Lower lobe of right lung (tissue), 2 donors: ENCODE measurements at regions not wholly inside any gene's neighbourhood (a gene's known extent, or its start where the extent isn't known, plus 50 kb on each side); places are given as distances from the start of the nearest gene placed in this dataset.
"Not testable (repeated sequence)": the region's sequence is repeated elsewhere in the genome, so short reads cannot be mapped to it uniquely, and the experiment has no call there.

Experiments
- ATAC-seq, 2 donors: fragments of 200-7000 bp; cut with Tn5 transposase; one replicate each; pipeline ENCODE4 v1.9.1; 2020 to 2022; ENCODE audit warnings: mild to moderate bottlenecking in 2 of 2, moderate library complexity in 2 of 2
- DNase-seq: peaks from one replicate; pipeline ENCODE4 v3.0.0-alpha.2; 2020
- H3K27ac ChIP-seq: fragments of 200-600 bp; one replicate; pipeline ENCODE4 v1.8.0; 2022
- H3K27me3 ChIP-seq: fragments of 200-600 bp; one replicate; pipeline ENCODE4 v1.8.0; 2022; ENCODE audit warnings: low read depth
- H3K36me3 ChIP-seq: fragments of 200-600 bp; one replicate; pipeline ENCODE4 v1.8.0; 2022; ENCODE audit warnings: mild to moderate bottlenecking
- H3K4me1 ChIP-seq: fragments of 200-600 bp; one replicate; pipeline ENCODE4 v1.8.0; 2022
- H3K4me3 ChIP-seq: fragments of 200-600 bp; one replicate; pipeline ENCODE4 v1.8.0; 2022; ENCODE audit warnings: mild to moderate bottlenecking
- H3K9me3 ChIP-seq: fragments of 200-600 bp; one replicate; pipeline ENCODE4 v1.8.0; 2022
- CTCF ChIP-seq: fragments of 200-600 bp; IDR thresholded peaks from one replicate; pipeline ENCODE4 v1.8.0; 2022; ENCODE audit warnings: antibody characterized with exemption, mild to moderate bottlenecking
- intact Hi-C: fragments of 100-400 bp; cut with DNase I; formaldehyde crosslinking; loops from one replicate; pipeline ENCODE4 v1.11.0; 2022
- donor health status: DM: no; HTN: yes; CAD: no; lungs with severe emphysema.

GRCh38 chr4:162866565-162866964 is 300.1 kb downstream of the NAF1 start:
- intact Hi-C loops: no loop called here
- H3K9me3 ChIP-seq: no peaks in the 10 kb centered on the region
- no peak overlapping the region for H3K27ac ChIP-seq
- no peak overlapping the region for H3K4me3 ChIP-seq
- no peaks in the 10 kb centered on the region for H3K27me3 ChIP-seq
- DNase-seq (no peak), ATAC-seq (no peak)
- no peak for TF ChIP-seq CTCF
- no peaks in the 10 kb centered on the region for H3K36me3 ChIP-seq
- H3K4me1 ChIP-seq: no peaks in the 10 kb centered on the region

- no peak for DNase-seq
- no peak for ATAC-seq
- Histone ChIP-seq H3K27ac (no peak overlapping the region), H3K4me1 (no peaks in the 10 kb centered on the region), H3K36me3 (no peaks in the 10 kb centered on the region), H3K9me3 (no peaks in the 10 kb centered on the region), H3K27me3 (no peaks in the 10 kb centered on the region), H3K4me3 (no peak overlapping the region)
- TF ChIP-seq CTCF: no peak
- intact Hi-C loops: no loop called here
Measured at GRCh38 chr4:162865102-162865501, 301.6 kb downstream of the NAF1 start.

GRCh38 chr4:162853788-162854187 is 312.9 kb downstream of the NAF1 start:
- TF ChIP-seq CTCF: no peak
- no peak for ATAC-seq
- Histone ChIP-seq H3K4me1 (no peaks in the 10 kb centered on the region), H3K4me3 (no peak overlapping the region), H3K9me3 (no peaks in the 10 kb centered on the region), H3K27me3 (no peaks in the 10 kb centered on the region), H3K27ac (no peak overlapping the region), H3K36me3 (no peaks in the 10 kb centered on the region)
- no peak for DNase-seq
- intact Hi-C loops: no loop called here

GRCh38 chr4:162852642-162853041 is 314.0 kb downstream of the NAF1 start:
- TF ChIP-seq CTCF: no peak
- no peak overlapping the region for H3K4me3 ChIP-seq
- no peaks in the 10 kb centered on the region for H3K4me1 ChIP-seq
- ATAC-seq: no peak
- no peaks in the 10 kb centered on the region for H3K9me3 ChIP-seq
- no peak overlapping the region for H3K27ac ChIP-seq
- no peaks in the 10 kb centered on the region for H3K36me3 ChIP-seq
- intact Hi-C loops: no loop called here
- no peaks in the 10 kb centered on the region for H3K27me3 ChIP-seq
- DNase-seq: no peak

GRCh38 chr4:162851241-162851758 is 315.4 kb downstream of the NAF1 start:
- H3K36me3 ChIP-seq, H3K4me1 ChIP-seq, H3K27me3 ChIP-seq, H3K4me3 ChIP-seq, intact Hi-C loops, DNase-seq, H3K27ac ChIP-seq, ATAC-seq, H3K9me3 ChIP-seq: not testable (repeated sequence)

- TF ChIP-seq CTCF: no peak
Measured at GRCh38 chr4:162849937-162850336, 316.8 kb downstream of the NAF1 start.

More at GRCh38 chr4:162849937-162850336, 316.8 kb downstream of the NAF1 start:
- intact Hi-C loops: no loop called here
- Histone ChIP-seq H3K4me3 (no peak overlapping the region), H3K4me1 (no peaks in the 10 kb centered on the region), H3K9me3 (no peaks in the 10 kb centered on the region), H3K36me3 (no peaks in the 10 kb centered on the region), H3K27me3 (no peaks in the 10 kb centered on the region), H3K27ac (no peak overlapping the region)
- no peak for DNase-seq
- no peak for ATAC-seq
